IMR-90 (cell line): ENCODE measurements at regions not wholly inside any gene's neighbourhood (a gene's known extent, or its start where the extent isn't known, plus 50 kb on each side); places are given as distances from the start of the nearest gene placed in this dataset.

Experiments used
- BHLHE40 ChIP-seq: fragments of 150-350 bp; IDR thresholded peaks from 2 replicates; pipeline ENCODE4 v1.6.1; 2016; ENCODE audit warnings: mild to moderate bottlenecking, low read depth, low read length
- CEBPB ChIP-seq: IDR thresholded peaks from 2 replicates; pipeline ENCODE4 v1.6.1; 2012; ENCODE audit warnings: low read depth, low read length, improper control_type of control experiment
- FOS ChIP-seq: fragments of 150-350 bp; IDR thresholded peaks from 2 replicates; pipeline ENCODE4 v1.6.1; 2016; ENCODE audit warnings: low read depth, low read length
- MAFK ChIP-seq: IDR thresholded peaks from 2 replicates; pipeline ENCODE4 v1.6.1; 2012; ENCODE audit warnings: low read depth, low read length, improper control_type of control experiment
- MXI1 ChIP-seq: IDR thresholded peaks from 2 replicates; pipeline ENCODE4 v1.6.1; 2012; ENCODE audit warnings: low read depth, mild to moderate bottlenecking, low read length, moderate library complexity, borderline replicate concordance
- NFE2L2 ChIP-seq: fragments of 150-350 bp; IDR thresholded peaks from 2 replicates; pipeline ENCODE4 v1.6.1; 2016; ENCODE audit warnings: low read depth, mild to moderate bottlenecking, low read length
- POLR2A ChIP-seq: IDR thresholded peaks from 2 replicates; pipeline ENCODE4 v1.6.1; 2012; ENCODE audit warnings: mild to moderate bottlenecking, low read depth, low read length
- RAD21 ChIP-seq: IDR thresholded peaks from 2 replicates; pipeline ENCODE4 v1.6.1; 2012; ENCODE audit warnings: low read length, improper control_type of control experiment
- RCOR1 ChIP-seq: IDR thresholded peaks from 2 replicates; pipeline ENCODE4 v1.6.1; 2012; ENCODE audit warnings: mild to moderate bottlenecking, low read length, improper control_type of control experiment; ENCODE audit not compliant: insufficient replicate concordance
- RFX5 ChIP-seq: IDR thresholded peaks from 2 replicates; pipeline ENCODE4 v1.8.0; 2012; ENCODE audit warnings: low read depth, mild to moderate bottlenecking, low read length, moderate library complexity
- SMC3 ChIP-seq: fragments of 150-350 bp; IDR thresholded peaks from 2 replicates; pipeline ENCODE4 v1.6.1; 2016; ENCODE audit warnings: low read depth, mild to moderate bottlenecking, antibody characterized with exemption, low read length, moderate library complexity
- TF ChIP-seq, protein P1 (sequence below): conservative IDR thresholded peaks from 2 replicates; pipeline ENCODE4 v1.5.1; 2012; ENCODE audit warnings: mild to moderate bottlenecking, low read depth, low read length, improper control_type of control experiment
- TF ChIP-seq, protein P2 (sequence below): fragments of 150-350 bp; IDR thresholded peaks from 2 replicates; pipeline ENCODE4 v1.6.1; 2017; ENCODE audit warnings: mild to moderate bottlenecking, antibody characterized with exemption, low read length, low read depth

DNA sequence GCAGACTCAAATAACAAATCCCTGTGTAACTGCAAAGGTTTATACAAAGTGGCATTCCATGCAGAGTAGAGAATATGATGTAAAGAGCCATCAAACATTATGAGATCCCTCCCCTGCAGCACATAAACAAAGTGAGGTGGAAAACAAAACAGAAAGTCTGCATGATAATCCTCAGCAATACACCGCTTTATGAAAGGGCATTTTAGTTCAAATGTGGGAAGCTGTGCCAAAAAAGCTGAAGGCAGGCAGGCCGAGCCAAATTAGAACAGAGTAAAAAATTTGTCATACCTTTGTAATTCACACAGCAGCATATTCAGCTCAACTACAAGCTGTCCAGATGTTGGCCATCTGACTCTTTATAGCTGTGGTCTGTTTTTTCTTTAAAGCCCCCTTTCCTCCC, 113.5 kb downstream of the LHX9 start:
- TF ChIP-seq FOS, result no peak
- TF ChIP-seq, protein P1, sequence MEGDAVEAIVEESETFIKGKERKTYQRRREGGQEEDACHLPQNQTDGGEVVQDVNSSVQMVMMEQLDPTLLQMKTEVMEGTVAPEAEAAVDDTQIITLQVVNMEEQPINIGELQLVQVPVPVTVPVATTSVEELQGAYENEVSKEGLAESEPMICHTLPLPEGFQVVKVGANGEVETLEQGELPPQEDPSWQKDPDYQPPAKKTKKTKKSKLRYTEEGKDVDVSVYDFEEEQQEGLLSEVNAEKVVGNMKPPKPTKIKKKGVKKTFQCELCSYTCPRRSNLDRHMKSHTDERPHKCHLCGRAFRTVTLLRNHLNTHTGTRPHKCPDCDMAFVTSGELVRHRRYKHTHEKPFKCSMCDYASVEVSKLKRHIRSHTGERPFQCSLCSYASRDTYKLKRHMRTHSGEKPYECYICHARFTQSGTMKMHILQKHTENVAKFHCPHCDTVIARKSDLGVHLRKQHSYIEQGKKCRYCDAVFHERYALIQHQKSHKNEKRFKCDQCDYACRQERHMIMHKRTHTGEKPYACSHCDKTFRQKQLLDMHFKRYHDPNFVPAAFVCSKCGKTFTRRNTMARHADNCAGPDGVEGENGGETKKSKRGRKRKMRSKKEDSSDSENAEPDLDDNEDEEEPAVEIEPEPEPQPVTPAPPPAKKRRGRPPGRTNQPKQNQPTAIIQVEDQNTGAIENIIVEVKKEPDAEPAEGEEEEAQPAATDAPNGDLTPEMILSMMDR, result no peak
- TF ChIP-seq NFE2L2, result no peak
- TF ChIP-seq CEBPB, result no peak
- TF ChIP-seq RFX5, result no peak
- no peak for TF ChIP-seq MAFK
- TF ChIP-seq BHLHE40, result no peak
- TF ChIP-seq POLR2A, result no peak
- TF ChIP-seq RCOR1, result no peak
- TF ChIP-seq, protein P2, sequence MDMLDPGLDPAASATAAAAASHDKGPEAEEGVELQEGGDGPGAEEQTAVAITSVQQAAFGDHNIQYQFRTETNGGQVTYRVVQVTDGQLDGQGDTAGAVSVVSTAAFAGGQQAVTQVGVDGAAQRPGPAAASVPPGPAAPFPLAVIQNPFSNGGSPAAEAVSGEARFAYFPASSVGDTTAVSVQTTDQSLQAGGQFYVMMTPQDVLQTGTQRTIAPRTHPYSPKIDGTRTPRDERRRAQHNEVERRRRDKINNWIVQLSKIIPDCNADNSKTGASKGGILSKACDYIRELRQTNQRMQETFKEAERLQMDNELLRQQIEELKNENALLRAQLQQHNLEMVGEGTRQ, result no peak
- TF ChIP-seq SMC3, result no peak
- TF ChIP-seq RAD21, result no peak
- TF ChIP-seq MXI1, result no peak
